ENCODE measurements at regions not wholly inside any gene's neighbourhood (a gene's known extent, or its start where the extent isn't known, plus 50 kb on each side); places are given as distances from the start of the nearest gene placed in this dataset.

GRCh38 chr10:25805986-25806385, 128.0 kb upstream of the MYO3A start:
- Histone ChIP-seq H3K4me1 (no peaks in the 10 kb centered on the region), H3K36me3 (no peaks in the 10 kb centered on the region), H3K4me3 (no peak overlapping the region), H3K9me3 (replicated peaks in 1 of 11) (no peaks in the 10 kb centered on the region), H3K27me3 (no peaks in the 10 kb centered on the region), H4K20me1 (no peaks in the 10 kb centered on the region), H3K4me2 (no peak overlapping the region), H3K9ac (no peak overlapping the region), H3K27ac (no peak overlapping the region)
- no peak for TF ChIP-seq Cebpa-rat (IDR thresholded peaks at IDR 0.05)

GRCh38 chr10:25808372-25808771, 125.7 kb upstream of the MYO3A start:
- Histone ChIP-seq H3K4me2 (no peak overlapping the region), H3K9ac (no peak overlapping the region), H3K4me3 (no peak overlapping the region), H4K20me1 (no peaks in the 10 kb centered on the region), H3K4me1 (no peaks in the 10 kb centered on the region), H3K27me3 (no peaks in the 10 kb centered on the region), H3K27ac (no peak overlapping the region), H3K36me3 (no peaks in the 10 kb centered on the region), H3K9me3 (replicated peaks in 1 of 11) (no peaks in the 10 kb centered on the region)
- TF ChIP-seq Cebpa-rat (IDR thresholded peaks at IDR 0.05), result no peak

- Histone ChIP-seq H4K20me1 (no peaks in the 10 kb centered on the region), H3K4me3 (no peak overlapping the region), H3K27me3 (no peaks in the 10 kb centered on the region), H3K4me1 (peaks cover 0 to 13% (median 10%) of the 10 kb centered on the region in 10 experiments; a peak in 15 of 20 replicates), H3K9me3 (replicated peaks in 1 of 11) (no peaks in the 10 kb centered on the region), H3K9ac (no peak overlapping the region), H3K27ac (no peak overlapping the region), H3K36me3 (no peaks in the 10 kb centered on the region), H3K4me2 (no peak overlapping the region)
- TF ChIP-seq Cebpa-rat (IDR thresholded peaks at IDR 0.05), result no peak
Measured at GRCh38 chr10:25811052-25811685, 122.9 kb upstream of the MYO3A start.

- H3K36me3 ChIP-seq, result no peaks in the 10 kb centered on the region
- H3K4me2 ChIP-seq, result no peak overlapping the region
- H4K20me1 ChIP-seq, result no peaks in the 10 kb centered on the region
- no peaks in the 10 kb centered on the region for H3K9me3 ChIP-seq (replicated peaks in 1 of 11)
- no peak overlapping the region for H3K4me3 ChIP-seq
- H3K4me1 ChIP-seq, result peaks cover 0 to 31% (median 24%) of the 10 kb centered on the region in 10 experiments; a peak in 15 of 20 replicates
- H3K27ac ChIP-seq, result no peak overlapping the region
- TF ChIP-seq Cebpa-rat (IDR thresholded peaks at IDR 0.05), result no peak
- H3K27me3 ChIP-seq, result no peaks in the 10 kb centered on the region
- no peak overlapping the region for H3K9ac ChIP-seq
Measured at GRCh38 chr10:25813511-25813910, 120.5 kb upstream of the MYO3A start.

- H3K4me3 ChIP-seq, result no peak overlapping the region
- no peaks in the 10 kb centered on the region for H3K36me3 ChIP-seq
- no peak overlapping the region for H3K9ac ChIP-seq
- no peak overlapping the region for H3K27ac ChIP-seq
- no peaks in the 10 kb centered on the region for H3K27me3 ChIP-seq
- no peaks in the 10 kb centered on the region for H3K9me3 ChIP-seq (replicated peaks in 1 of 11)
- H3K4me2 ChIP-seq, result peak overlapping the region in 8 of 11 experiments; percentile 37 to 75 (median 52); a peak in 13 of 22 replicates
- no peaks in the 10 kb centered on the region for H4K20me1 ChIP-seq
- H3K4me1 ChIP-seq, result peaks cover 2 to 31% (median 24%) of the 10 kb centered on the region in 10 experiments
- TF ChIP-seq Cebpa-rat (IDR thresholded peaks at IDR 0.05), result no peak
Measured at GRCh38 chr10:25815236-25815635, 118.8 kb upstream of the MYO3A start.

- no peaks in the 10 kb centered on the region for H3K9me3 ChIP-seq (replicated peaks in 1 of 11)
- H3K4me1 ChIP-seq, result peaks cover 12 to 41% (median 34%) of the 10 kb centered on the region in 10 experiments
- H3K27me3 ChIP-seq, result no peaks in the 10 kb centered on the region
- no peak for TF ChIP-seq Cebpa-rat (IDR thresholded peaks at IDR 0.05)
- H3K4me2 ChIP-seq, result peak overlapping the region in 8 of 11 experiments; percentile 37 to 75 (median 52); a peak in 17 of 22 replicates
- H3K27ac ChIP-seq, result no peak overlapping the region
- H4K20me1 ChIP-seq, result no peaks in the 10 kb centered on the region
- no peak overlapping the region for H3K4me3 ChIP-seq
- no peak overlapping the region; a peak in 1 of 22 replicates for H3K9ac ChIP-seq
- H3K36me3 ChIP-seq, result no peaks in the 10 kb centered on the region
Measured at GRCh38 chr10:25815999-25816768, 117.8 kb upstream of the MYO3A start.

- Histone ChIP-seq H3K4me3 (no peak overlapping the region), H3K4me2 (peak overlapping the region in 6 of 11 experiments; percentile 40 to 75 (median 60); a peak in 8 of 22 replicates), H3K27me3 (no peaks in the 10 kb centered on the region), H3K36me3 (no peaks in the 10 kb centered on the region), H3K4me1 (peaks cover 17 to 42% (median 36%) of the 10 kb centered on the region in 10 experiments), H3K27ac (no peak overlapping the region), H4K20me1 (no peaks in the 10 kb centered on the region), H3K9ac (no peak overlapping the region), H3K9me3 (replicated peaks in 1 of 11) (peaks cover 0 to 9% (median 0%) of the 10 kb centered on the region in 11 experiments; a peak in 2 of 22 replicates)
- TF ChIP-seq Cebpa-rat (IDR thresholded peaks at IDR 0.05), result no peak
Measured at GRCh38 chr10:25817200-25817599, 116.8 kb upstream of the MYO3A start.

- no peak for TF ChIP-seq Cebpa-rat (IDR thresholded peaks at IDR 0.05)
- H3K4me1 ChIP-seq, result peaks cover 17 to 42% (median 36%) of the 10 kb centered on the region in 10 experiments
- H3K9me3 ChIP-seq (replicated peaks in 1 of 11), result peaks cover 0 to 9% (median 0%) of the 10 kb centered on the region in 11 experiments; a peak in 2 of 22 replicates
- H4K20me1 ChIP-seq, result no peaks in the 10 kb centered on the region
- no peak overlapping the region for H3K4me3 ChIP-seq
- no peak overlapping the region for H3K27ac ChIP-seq
- no peak overlapping the region for H3K9ac ChIP-seq
- no peaks in the 10 kb centered on the region for H3K36me3 ChIP-seq
- H3K4me2 ChIP-seq, result no peak overlapping the region
- H3K27me3 ChIP-seq, result no peaks in the 10 kb centered on the region
Measured at GRCh38 chr10:25818751-25819150, 115.3 kb upstream of the MYO3A start.

- peaks cover 17 to 36% (median 33%) of the 10 kb centered on the region in 10 experiments for H3K4me1 ChIP-seq
- no peaks in the 10 kb centered on the region for H3K27me3 ChIP-seq
- peak overlapping the region; percentile 55 to 79 (median 69) for H3K4me2 ChIP-seq
- H3K4me3 ChIP-seq, result peak overlapping the region in 4 of 10 experiments; percentile 12 to 30 (median 24); a peak in 5 of 20 replicates
- H3K27ac ChIP-seq, result peak overlapping the region in 10 of 11 experiments; percentile 30 to 79 (median 66); a peak in 19 of 22 replicates
- peak overlapping the region in 5 of 11 experiments; percentile 19 to 53 (median 43); a peak in 2 of 22 replicates for H3K9ac ChIP-seq
- no peaks in the 10 kb centered on the region for H3K36me3 ChIP-seq
- no peaks in the 10 kb centered on the region for H4K20me1 ChIP-seq
- H3K9me3 ChIP-seq (replicated peaks in 1 of 11), result peaks cover 0 to 9% (median 0%) of the 10 kb centered on the region in 11 experiments; a peak in 2 of 22 replicates
- no peak for TF ChIP-seq Cebpa-rat (IDR thresholded peaks at IDR 0.05)
Measured at GRCh38 chr10:25820472-25820871, 113.6 kb upstream of the MYO3A start.

All from BLaER1 treated with 17β-estradiol and CSF1 and Interleukin-3, amounts not matched to agents 10 nM and 100 nM (cell line).